ENCODE measurements at regions not wholly inside any gene's neighbourhood (a gene's known extent, or its start where the extent isn't known, plus 50 kb on each side); places are given as distances from the start of the nearest gene placed in this dataset.

DNA sequence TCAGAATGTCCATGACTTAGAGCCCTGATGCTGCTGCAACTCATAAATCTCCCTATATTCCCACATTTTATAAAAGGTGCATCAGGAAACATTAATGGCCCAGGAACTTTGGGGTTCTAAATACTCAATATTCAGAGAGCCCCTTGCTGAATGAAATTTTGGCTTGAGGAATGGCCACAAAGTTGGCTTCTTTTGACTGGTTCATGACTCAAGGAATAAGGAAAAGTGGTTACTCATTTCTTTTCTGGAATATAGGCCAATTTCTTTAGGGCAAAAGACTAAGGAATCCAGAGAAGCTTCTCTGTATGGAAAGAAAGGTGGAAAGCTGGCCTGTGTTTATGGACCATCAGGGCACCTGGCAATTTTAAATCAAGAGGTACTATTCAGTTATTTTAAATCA lies 308.9 kb upstream of the NT5C1B start:
- H3K27ac ChIP-seq: no peak overlapping the region
- no peaks in the 10 kb centered on the region for H3K9me3 ChIP-seq
- TF ChIP-seq POLR2A (IDR thresholded peaks at IDR 0.05): no peak
- no peak for TF ChIP-seq POLR2AphosphoS5 (IDR thresholded peaks at IDR 0.05)
- TF ChIP-seq EP300 (IDR thresholded peaks at IDR 0.05): no peak
- TF ChIP-seq, protein P1, sequence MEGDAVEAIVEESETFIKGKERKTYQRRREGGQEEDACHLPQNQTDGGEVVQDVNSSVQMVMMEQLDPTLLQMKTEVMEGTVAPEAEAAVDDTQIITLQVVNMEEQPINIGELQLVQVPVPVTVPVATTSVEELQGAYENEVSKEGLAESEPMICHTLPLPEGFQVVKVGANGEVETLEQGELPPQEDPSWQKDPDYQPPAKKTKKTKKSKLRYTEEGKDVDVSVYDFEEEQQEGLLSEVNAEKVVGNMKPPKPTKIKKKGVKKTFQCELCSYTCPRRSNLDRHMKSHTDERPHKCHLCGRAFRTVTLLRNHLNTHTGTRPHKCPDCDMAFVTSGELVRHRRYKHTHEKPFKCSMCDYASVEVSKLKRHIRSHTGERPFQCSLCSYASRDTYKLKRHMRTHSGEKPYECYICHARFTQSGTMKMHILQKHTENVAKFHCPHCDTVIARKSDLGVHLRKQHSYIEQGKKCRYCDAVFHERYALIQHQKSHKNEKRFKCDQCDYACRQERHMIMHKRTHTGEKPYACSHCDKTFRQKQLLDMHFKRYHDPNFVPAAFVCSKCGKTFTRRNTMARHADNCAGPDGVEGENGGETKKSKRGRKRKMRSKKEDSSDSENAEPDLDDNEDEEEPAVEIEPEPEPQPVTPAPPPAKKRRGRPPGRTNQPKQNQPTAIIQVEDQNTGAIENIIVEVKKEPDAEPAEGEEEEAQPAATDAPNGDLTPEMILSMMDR (IDR thresholded peaks at IDR 0.05): no peak
- ATAC-seq: no peak
- peaks cover 4 to 31% (median 7%) of the 10 kb centered on the region in 3 donors for H3K4me1 ChIP-seq
- H3K27me3 ChIP-seq: no peaks in the 10 kb centered on the region
- H3K36me3 ChIP-seq: no peaks in the 10 kb centered on the region
- H3K4me3 ChIP-seq: no peak overlapping the region

DNA sequence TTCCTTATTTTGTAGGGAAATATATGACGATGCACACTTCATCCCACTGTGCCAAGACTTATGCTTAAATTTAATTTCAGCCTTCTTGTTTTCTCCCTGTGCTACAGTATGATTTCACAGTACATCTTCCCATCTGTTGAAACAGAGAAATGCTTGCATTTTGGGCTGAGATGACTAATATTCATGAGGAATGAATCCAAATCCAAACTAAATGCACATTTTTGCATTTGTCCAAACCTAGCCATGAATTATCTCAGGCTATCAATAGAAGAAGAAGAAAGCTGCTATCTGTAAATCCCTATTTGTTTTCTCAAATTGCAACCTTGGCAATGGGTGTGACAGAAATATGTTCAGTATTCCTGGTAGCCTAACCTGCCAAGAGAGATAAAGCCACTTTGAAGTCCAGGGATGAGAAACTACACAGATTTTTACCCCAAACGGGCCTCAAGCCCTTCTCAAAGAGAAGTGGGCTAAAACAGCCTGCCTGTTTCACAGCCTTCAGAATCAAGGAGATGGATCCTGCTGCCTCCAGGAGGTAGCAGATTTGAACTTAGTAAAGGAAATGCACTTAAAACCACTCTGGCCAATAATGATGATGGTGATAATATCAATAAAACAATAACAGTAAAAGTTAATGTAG lies 306.9 kb upstream of the NT5C1B start:
- no peak for ATAC-seq

DNA sequence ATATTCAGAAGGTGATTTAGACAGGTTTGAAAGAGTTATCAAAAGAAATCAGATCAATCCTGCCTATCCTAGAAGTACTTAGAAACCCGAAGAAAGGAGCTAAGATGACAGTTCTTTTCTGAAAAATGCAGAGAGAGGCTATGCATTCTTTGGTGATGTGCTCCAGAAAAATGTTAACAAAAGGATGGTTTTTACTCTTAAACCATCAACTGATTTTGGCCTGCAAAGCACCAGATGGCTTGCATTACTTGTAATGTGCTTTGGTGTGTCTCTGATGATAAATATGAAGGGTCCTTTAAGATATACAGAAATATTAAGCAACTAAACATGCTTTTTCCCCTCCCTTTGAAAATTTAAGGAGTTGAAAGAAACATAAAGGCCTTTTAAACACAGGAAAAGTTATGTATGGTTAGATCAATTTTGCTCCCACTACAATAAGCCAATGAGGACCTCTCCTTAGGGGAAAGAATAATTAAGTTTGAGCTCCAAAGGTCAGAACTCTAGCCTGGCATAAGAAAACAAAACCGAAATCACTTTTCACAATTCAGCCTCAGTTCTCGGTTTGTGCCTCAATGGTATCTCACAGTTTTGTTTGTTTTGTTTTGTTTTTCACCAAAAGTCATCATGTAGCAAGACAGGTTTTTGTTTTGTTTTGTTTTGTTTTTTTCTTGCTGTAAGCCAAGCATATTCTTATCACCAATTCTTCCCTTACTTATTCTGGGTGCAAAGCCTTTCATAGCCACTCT lies 302.4 kb upstream of the NT5C1B start:
- no peak for ATAC-seq
- H3K9me3 ChIP-seq: no peaks in the 10 kb centered on the region
- no peak overlapping the region for H3K27ac ChIP-seq
- WGBS, 2 donors (ENCODE audit: low coverage in 1 of 2): 77 to 95% methylated on average over 2 to 3 of the region's 3 CpGs
- no peak overlapping the region for H3K4me3 ChIP-seq
- H3K27me3 ChIP-seq: no peaks in the 10 kb centered on the region
- TF ChIP-seq POLR2AphosphoS5 (IDR thresholded peaks at IDR 0.05) (no peak), POLR2A (IDR thresholded peaks at IDR 0.05) (no peak), EP300 (IDR thresholded peaks at IDR 0.05) (no peak)
- TF ChIP-seq, protein P1 (IDR thresholded peaks at IDR 0.05): no peak
- no peaks in the 10 kb centered on the region for H3K36me3 ChIP-seq
- peaks cover 0 to 11% (median 0%) of the 10 kb centered on the region in 3 donors for H3K4me1 ChIP-seq

More for the DNA sequence above, 306.9 kb upstream of the NT5C1B start:
- H3K36me3 ChIP-seq: no peaks in the 10 kb centered on the region
- H3K9me3 ChIP-seq: no peaks in the 10 kb centered on the region
- H3K27me3 ChIP-seq: no peaks in the 10 kb centered on the region
- H3K4me1 ChIP-seq: peaks cover 4 to 20% (median 4%) of the 10 kb centered on the region in 3 donors
- TF ChIP-seq POLR2A (IDR thresholded peaks at IDR 0.05): no peak
- TF ChIP-seq EP300 (IDR thresholded peaks at IDR 0.05): no peak
- TF ChIP-seq, protein P1 (IDR thresholded peaks at IDR 0.05): no peak
- TF ChIP-seq POLR2AphosphoS5 (IDR thresholded peaks at IDR 0.05): no peak
- H3K27ac ChIP-seq: no peak overlapping the region
- no peak overlapping the region for H3K4me3 ChIP-seq
- 44 to 53% methylated on average over 2 of the region's 2 CpGs for WGBS, 2 donors (ENCODE audit: low coverage in 1 of 2)

DNA sequence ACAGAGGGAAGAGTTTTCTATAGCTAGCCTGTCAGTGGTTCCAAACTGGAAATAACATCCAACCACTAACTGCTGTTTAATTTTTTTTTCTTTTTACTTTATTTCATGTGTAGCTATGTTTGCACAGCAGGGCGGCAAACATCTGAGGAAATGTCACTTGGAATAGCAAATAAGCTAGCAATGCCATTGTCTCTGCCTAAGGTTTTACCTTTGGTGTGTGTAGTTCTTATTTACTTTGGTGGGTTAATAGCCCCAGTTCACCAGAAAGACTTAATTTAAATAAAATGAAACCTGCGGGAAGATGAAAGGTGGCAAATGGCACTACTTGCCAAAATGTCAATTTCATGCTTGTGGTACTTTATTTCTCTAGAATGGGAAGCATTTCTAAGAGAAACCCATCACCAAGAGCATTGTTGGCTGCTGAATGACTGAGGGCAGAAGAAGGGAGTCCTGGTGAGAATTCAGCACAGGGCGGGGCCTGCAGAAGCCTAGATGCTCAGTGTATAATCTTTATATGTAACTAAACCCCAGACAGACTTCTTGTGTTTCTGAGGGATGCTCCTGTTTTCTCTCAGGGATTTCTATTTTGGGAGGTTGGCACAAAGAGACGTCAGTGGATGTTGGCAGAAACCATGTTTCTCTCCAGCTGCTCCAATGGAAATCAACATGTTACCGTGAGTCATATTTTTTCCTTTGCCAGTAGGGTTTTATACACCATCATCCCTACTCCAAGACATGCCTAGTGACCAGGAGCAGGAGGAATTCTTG lies 300.4 kb upstream of the NT5C1B start:
- TF ChIP-seq, protein P1 (IDR thresholded peaks at IDR 0.05): no peak
- peak; percentile 46 for TF ChIP-seq POLR2AphosphoS5 (IDR thresholded peaks at IDR 0.05)
- TF ChIP-seq POLR2A (IDR thresholded peaks at IDR 0.05): no peak
- peak; percentile 41 for ATAC-seq
- H3K36me3 ChIP-seq: no peaks in the 10 kb centered on the region
- no peak overlapping the region for H3K4me3 ChIP-seq
- no peaks in the 10 kb centered on the region for H3K9me3 ChIP-seq
- H3K27me3 ChIP-seq: no peaks in the 10 kb centered on the region
- H3K27ac ChIP-seq: peak overlapping the region in 3 of 4 donors; percentile 18 to 59 (median 58)
- WGBS, 2 donors (ENCODE audit: low coverage in 1 of 2): 49 to 88% methylated on average over 2 to 5 of the region's 5 CpGs
- peaks cover 0 to 11% (median 0%) of the 10 kb centered on the region in 3 donors for H3K4me1 ChIP-seq

Measured in gastroesophageal sphincter (tissue), 4 donors.